CD14-positive monocyte (primary cell): ENCODE measurements at regions not wholly inside any gene's neighbourhood (a gene's known extent, or its start where the extent isn't known, plus 50 kb on each side); places are given as distances from the start of the nearest gene placed in this dataset.

Experiments used
- DNase-seq, 3 donors: peaks; one replicate each; pipeline ENCODE4 v3.0.0-alpha.2; 2011 to 2022
- H2AFZ ChIP-seq: 2 replicates; pipeline ENCODE4 v1.6.0; 2012; ENCODE audit warnings: mild to moderate bottlenecking, low read depth, low read length, inconsistent platforms; ENCODE audit not compliant: insufficient read depth, poor library complexity, severe bottlenecking
- H3K27ac ChIP-seq, 2 donors: 1 replicate in 1 of 2; 2 replicates in 1 of 2; pipeline ENCODE4 v1.5.1; 2012 to 2013; ENCODE audit warnings: low read length in 2 of 2, control low read depth in 1 of 2, inconsistent platforms in 1 of 2, low read depth in 1 of 2, mild to moderate bottlenecking in 1 of 2
- H3K27me3 ChIP-seq, 2 donors: one replicate each; pipeline versions ENCODE4 v1.6.0 to v1.6.1; 2011 to 2013; ENCODE audit warnings: low read length in 2 of 2; ENCODE audit not compliant: control insufficient read depth in 2 of 2, insufficient read depth in 2 of 2
- H3K36me3 ChIP-seq, 2 donors: replicated peaks in 1 of 2; 1 replicate in 1 of 2; 2 replicates in 1 of 2; pipeline versions ENCODE4 v1.5.1 to v1.6.1; 2012 to 2013; ENCODE audit warnings: low read length in 2 of 2, control low read depth in 1 of 2, inconsistent platforms in 1 of 2, mild to moderate bottlenecking in 1 of 2; ENCODE audit not compliant: insufficient read depth in 2 of 2, control insufficient read depth in 1 of 2
- H3K4me1 ChIP-seq, 2 donors: 1 replicate in 1 of 2; 2 replicates in 1 of 2; pipeline versions ENCODE4 v1.5.1 to v1.6.1; 2012 to 2013; ENCODE audit warnings: low read length in 2 of 2, control low read depth in 1 of 2, inconsistent platforms in 1 of 2, mild to moderate bottlenecking in 1 of 2, moderate library complexity in 1 of 2; ENCODE audit not compliant: insufficient read depth in 2 of 2, control insufficient read depth in 1 of 2
- H3K4me2 ChIP-seq: replicated peaks from 2 replicates; pipeline ENCODE3; 2012; ENCODE audit warnings: low read length, moderate library complexity, mild to moderate bottlenecking; ENCODE audit not compliant: poor library complexity, severe bottlenecking; ENCODE audit errors: extremely low read depth
- H3K4me3 ChIP-seq, 3 experiments: fragments of 200-600 bp in 1 of 3; sonication (generic) in 1 of 3; replicated peaks in 1 of 3; 1 replicate in 2 of 3; 2 replicates in 1 of 3; pipeline ENCODE4 v1.5.1; 2011 to 2013; ENCODE audit warnings: low read length in 3 of 3, mild to moderate bottlenecking in 3 of 3, control low read depth in 2 of 3, low read depth in 2 of 3, inconsistent platforms in 1 of 3, moderate library complexity in 1 of 3
- H3K79me2 ChIP-seq: 2 replicates; pipeline ENCODE4 v1.6.0; 2012; ENCODE audit warnings: mild to moderate bottlenecking, control low read depth, inconsistent platforms, low read length, moderate library complexity; ENCODE audit not compliant: insufficient read depth
- H3K9ac ChIP-seq: 2 replicates; pipeline ENCODE4 v1.6.0; 2017; ENCODE audit warnings: low read length, mild to moderate bottlenecking; ENCODE audit not compliant: insufficient read depth, poor library complexity, severe bottlenecking
- H3K9me3 ChIP-seq, 2 donors: replicated peaks in 1 of 2; 1 replicate in 1 of 2; 2 replicates in 1 of 2; pipeline versions ENCODE4 v1.5.1 to v1.6.1; 2012 to 2013; ENCODE audit warnings: low read length in 2 of 2, control low read depth in 1 of 2; ENCODE audit not compliant: control insufficient read depth in 1 of 2, insufficient read depth in 1 of 2
- H4K20me1 ChIP-seq: 2 replicates; pipeline ENCODE4 v1.6.0; 2012; ENCODE audit warnings: mild to moderate bottlenecking, low read length, control low read depth, moderate library complexity; ENCODE audit not compliant: insufficient read depth
- H3K27ac Mint-ChIP-seq, 7 donors: one replicate each; pipeline ENCODE4 v1.8.0; 2020; ENCODE audit warnings: mild to moderate bottlenecking in 7 of 7, mixed read lengths in 7 of 7, moderate library complexity in 6 of 7, inconsistent platforms in 2 of 7
- H3K27me3 Mint-ChIP-seq, 3 donors: one replicate each; pipeline ENCODE4 v1.8.0; 2021 to 2022; ENCODE audit warnings: low read depth in 3 of 3, mild to moderate bottlenecking in 3 of 3, mixed read lengths in 3 of 3, moderate library complexity in 3 of 3, inconsistent platforms in 1 of 3
- H3K36me3 Mint-ChIP-seq, 2 donors: one replicate each; pipeline ENCODE4 v1.8.0; 2020; ENCODE audit warnings: mixed read lengths in 2 of 2, inconsistent platforms in 1 of 2, mild to moderate bottlenecking in 1 of 2
- H3K4me1 Mint-ChIP-seq: one replicate; pipeline ENCODE4 v1.8.0; 2020; ENCODE audit warnings: mild to moderate bottlenecking, mixed read lengths
- H3K4me3 Mint-ChIP-seq, 2 donors: one replicate each; pipeline ENCODE4 v1.8.0; 2020; ENCODE audit warnings: mild to moderate bottlenecking in 2 of 2, mixed read lengths in 2 of 2, moderate library complexity in 1 of 2
- H3K9me3 Mint-ChIP-seq, 7 donors: one replicate each; pipeline ENCODE4 v1.8.0; 2020 to 2022; ENCODE audit warnings: mixed read lengths in 7 of 7, mild to moderate bottlenecking in 6 of 7, moderate library complexity in 6 of 7, inconsistent platforms in 2 of 7
- WGBS: methylation state at CpG from one replicate; pipeline ENCODE4 v1.1.5; 2013; ENCODE audit warnings: missing lambda C conversion rate; ENCODE audit not compliant: insufficient coverage; 5-methylcytosine and 5-hydroxymethylcytosine counted together
- intact Hi-C, 2 donors: fragments of 100-400 bp; cut with micrococcal nuclease; formaldehyde crosslinking; loops; one replicate each; pipeline versions ENCODE4 v1.15.0 to v1.15.1; 2023
- TF ChIP-seq, protein P1 (sequence below): fragments of 200-600 bp; IDR thresholded peaks from one replicate; pipeline ENCODE4 v1.8.0; 2022; ENCODE audit warnings: antibody characterized with exemption, mild to moderate bottlenecking

DNA sequence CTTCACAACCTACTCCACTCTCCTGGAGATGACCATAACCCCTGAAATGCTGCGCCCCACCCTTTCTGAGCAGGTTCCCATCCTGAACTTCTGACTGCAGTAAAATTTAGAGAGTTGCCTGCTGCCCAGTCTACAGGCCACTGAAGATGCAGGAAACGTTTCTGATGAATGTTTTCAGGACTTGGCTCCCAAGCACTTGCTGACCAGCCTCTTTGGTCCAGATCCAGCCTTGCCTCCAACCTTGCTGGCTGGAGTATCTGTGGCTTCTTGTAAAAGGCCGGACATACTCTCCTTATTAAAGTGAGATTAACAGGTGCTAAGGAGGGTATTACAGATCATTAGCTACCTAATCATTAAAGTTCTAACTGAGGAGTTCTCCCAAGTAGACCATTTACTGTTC, 70.3 kb upstream of the STXBP6 start:
- Histone ChIP-seq H3K36me3 (no peaks in the 10 kb centered on the region), H3K4me2 (no peak overlapping the region), H4K20me1 (no peaks in the 10 kb centered on the region), H3K4me1 (peaks cover 4 to 11% of the 10 kb centered on the region in 2 donors), H3K9ac (no peak overlapping the region), H3K27ac (no peak overlapping the region), H2AFZ (peak overlapping the region; percentile 41), H3K79me2 (no peaks in the 10 kb centered on the region), H3K4me3 (no peak overlapping the region), H3K9me3 (no peaks in the 10 kb centered on the region), H3K27me3 (no peaks in the 10 kb centered on the region)
- intact Hi-C loops: no loop called here
- DNase-seq: no peak
- no peak overlapping the region for H3K27ac Mint-ChIP-seq
- no peaks in the 10 kb centered on the region for H3K36me3 Mint-ChIP-seq
- H3K4me3 Mint-ChIP-seq: no peak overlapping the region
- TF ChIP-seq, protein P1, sequence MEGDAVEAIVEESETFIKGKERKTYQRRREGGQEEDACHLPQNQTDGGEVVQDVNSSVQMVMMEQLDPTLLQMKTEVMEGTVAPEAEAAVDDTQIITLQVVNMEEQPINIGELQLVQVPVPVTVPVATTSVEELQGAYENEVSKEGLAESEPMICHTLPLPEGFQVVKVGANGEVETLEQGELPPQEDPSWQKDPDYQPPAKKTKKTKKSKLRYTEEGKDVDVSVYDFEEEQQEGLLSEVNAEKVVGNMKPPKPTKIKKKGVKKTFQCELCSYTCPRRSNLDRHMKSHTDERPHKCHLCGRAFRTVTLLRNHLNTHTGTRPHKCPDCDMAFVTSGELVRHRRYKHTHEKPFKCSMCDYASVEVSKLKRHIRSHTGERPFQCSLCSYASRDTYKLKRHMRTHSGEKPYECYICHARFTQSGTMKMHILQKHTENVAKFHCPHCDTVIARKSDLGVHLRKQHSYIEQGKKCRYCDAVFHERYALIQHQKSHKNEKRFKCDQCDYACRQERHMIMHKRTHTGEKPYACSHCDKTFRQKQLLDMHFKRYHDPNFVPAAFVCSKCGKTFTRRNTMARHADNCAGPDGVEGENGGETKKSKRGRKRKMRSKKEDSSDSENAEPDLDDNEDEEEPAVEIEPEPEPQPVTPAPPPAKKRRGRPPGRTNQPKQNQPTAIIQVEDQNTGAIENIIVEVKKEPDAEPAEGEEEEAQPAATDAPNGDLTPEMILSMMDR: no peak
- 79% methylated on average over 2 of the region's 3 CpGs for WGBS
- peaks cover 0 to 7% (median 6%) of the 10 kb centered on the region in 3 donors for H3K27me3 Mint-ChIP-seq
- H3K9me3 Mint-ChIP-seq: peaks cover 0 to 5% (median 0%) of the 10 kb centered on the region in 7 donors
- H3K4me1 Mint-ChIP-seq: peaks cover 7% of the 10 kb centered on the region

DNA sequence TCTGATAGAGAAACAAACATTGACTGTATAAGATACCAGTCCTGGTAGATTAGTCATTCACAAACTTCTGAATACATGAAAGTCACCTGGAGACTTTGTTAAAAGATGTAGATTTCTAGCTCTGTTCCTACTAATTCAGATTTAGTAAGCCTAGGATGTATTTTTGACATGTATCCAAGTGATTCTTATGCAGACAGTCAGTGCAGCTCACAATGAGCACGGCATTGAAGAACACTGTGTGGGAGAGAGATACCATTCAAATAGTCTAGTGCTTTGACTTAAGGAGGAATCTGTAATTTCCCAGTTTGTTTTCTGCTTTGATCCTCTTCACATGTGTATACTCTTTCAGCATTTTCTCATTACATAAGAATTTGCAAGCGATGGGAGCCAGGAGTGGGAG, 68.7 kb upstream of the STXBP6 start:
- H2AFZ ChIP-seq: no peak overlapping the region
- peaks cover 0 to 2% of the 10 kb centered on the region in 2 donors for H3K27me3 ChIP-seq
- no peak for DNase-seq
- H3K4me1 ChIP-seq: peaks cover 4 to 11% of the 10 kb centered on the region in 2 donors
- TF ChIP-seq, protein P1: no peak
- intact Hi-C loops: no loop called here
- H3K36me3 Mint-ChIP-seq: no peaks in the 10 kb centered on the region
- H3K4me1 Mint-ChIP-seq: peaks cover 7% of the 10 kb centered on the region
- no peak overlapping the region for H3K27ac Mint-ChIP-seq
- peaks cover 0 to 3% (median under 1%) of the 10 kb centered on the region in 7 donors for H3K9me3 Mint-ChIP-seq
- H3K9ac ChIP-seq: no peak overlapping the region
- H4K20me1 ChIP-seq: no peaks in the 10 kb centered on the region
- WGBS: no CpG with 5 or more reads among the region's 2 CpGs
- no peaks in the 10 kb centered on the region for H3K9me3 ChIP-seq
- no peaks in the 10 kb centered on the region for H3K36me3 ChIP-seq
- H3K4me3 ChIP-seq: no peak overlapping the region
- H3K79me2 ChIP-seq: no peaks in the 10 kb centered on the region
- H3K4me2 ChIP-seq: no peak overlapping the region
- H3K27ac ChIP-seq: no peak overlapping the region
- H3K4me3 Mint-ChIP-seq: no peak overlapping the region
- peaks cover 0 to 7% (median 6%) of the 10 kb centered on the region in 3 donors for H3K27me3 Mint-ChIP-seq
